Naive thymus-derived CD4-positive, alpha-beta T cell (primary cell): ENCODE measurements at regions not wholly inside any gene's neighbourhood (a gene's known extent, or its start where the extent isn't known, plus 50 kb on each side); places are given as distances from the start of the nearest gene placed in this dataset.
"Not testable (repeated sequence)": the region's sequence is repeated elsewhere in the genome, so short reads cannot be mapped to it uniquely, and the experiment has no call there.

ENCODE experiments used
- ATAC-seq: fragments of 150-1000 bp; cut with Tn5 transposase; 2 replicates; pipeline ENCODE4 v1.10.0; 2021; ENCODE audit warnings: mild to moderate bottlenecking, moderate library complexity
- CTCF ChIA-PET: fragments of 350-600 bp; sonication (Branson Sonifier 250); formaldehyde crosslinking; loops from one replicate; lab custom pipeline; 2021; ENCODE audit warnings: antibody characterized with exemption; lab: Charles Lee
- POLR2A ChIA-PET: fragments of 350-600 bp; sonication (Branson Sonifier 250); formaldehyde crosslinking; loops from one replicate; lab custom pipeline; 2021; ENCODE audit warnings: antibody characterized with exemption, inconsistent platforms; lab: Charles Lee
- DNase-seq, 9 donors: peaks; one replicate each; pipeline versions ENCODE4 v3.0.0 to v3.0.0-alpha.2; 2020 to 2022; ENCODE audit warnings: mixed read lengths in 1 of 9
- H3K27ac ChIP-seq: one replicate; pipeline ENCODE4 v1.7.0; 2013; ENCODE audit warnings: mild to moderate bottlenecking, low read depth, low read length, moderate library complexity
- H3K27me3 ChIP-seq, 2 donors: one replicate each; pipeline ENCODE4 v1.7.0; 2013; ENCODE audit warnings: low read length in 2 of 2, mild to moderate bottlenecking in 2 of 2, moderate library complexity in 2 of 2; ENCODE audit not compliant: control insufficient read depth in 2 of 2, insufficient read depth in 2 of 2
- H3K36me3 ChIP-seq, 3 experiments: 1 replicate in 2 of 3; 2 replicates in 1 of 3; pipeline ENCODE4 v1.7.0; 2013; ENCODE audit warnings: low read length in 3 of 3, mild to moderate bottlenecking in 3 of 3, moderate library complexity in 1 of 3; ENCODE audit not compliant: insufficient read depth in 3 of 3, control insufficient read depth in 2 of 3
- H3K4me1 ChIP-seq, 2 donors: one replicate each; pipeline ENCODE4 v1.7.0; 2013; ENCODE audit warnings: low read length in 2 of 2, mild to moderate bottlenecking in 2 of 2, moderate library complexity in 1 of 2; ENCODE audit not compliant: control insufficient read depth in 2 of 2, insufficient read depth in 2 of 2
- H3K4me3 ChIP-seq: 2 replicates; pipeline ENCODE4 v1.7.0; 2013; ENCODE audit warnings: mild to moderate bottlenecking, low read length
- H3K9me3 ChIP-seq, 3 experiments: 1 replicate in 2 of 3; 2 replicates in 1 of 3; pipeline ENCODE4 v1.7.0; 2013; ENCODE audit warnings: low read length in 3 of 3; ENCODE audit not compliant: control insufficient read depth in 2 of 3
- H3K27ac Mint-ChIP-seq, 9 donors: one replicate each; pipeline ENCODE4 v1.8.0; 2020 to 2022; ENCODE audit warnings: mixed read lengths in 9 of 9, mild to moderate bottlenecking in 8 of 9, moderate library complexity in 5 of 9, inconsistent platforms in 2 of 9
- H3K27me3 Mint-ChIP-seq, 5 donors: one replicate each; pipeline ENCODE4 v1.8.0; 2021 to 2022; ENCODE audit warnings: mixed read lengths in 5 of 5, mild to moderate bottlenecking in 1 of 5
- H3K36me3 Mint-ChIP-seq, 5 donors: one replicate each; pipeline ENCODE4 v1.8.0; 2020 to 2022; ENCODE audit warnings: mixed read lengths in 5 of 5, mild to moderate bottlenecking in 3 of 5, inconsistent platforms in 1 of 5
- H3K4me1 Mint-ChIP-seq, 7 donors: one replicate each; pipeline ENCODE4 v1.8.0; 2020 to 2022; ENCODE audit warnings: mixed read lengths in 7 of 7, mild to moderate bottlenecking in 3 of 7, inconsistent platforms in 1 of 7
- H3K4me3 Mint-ChIP-seq, 10 donors: one replicate each; pipeline ENCODE4 v1.8.0; 2020 to 2022; ENCODE audit warnings: mild to moderate bottlenecking in 10 of 10, mixed read lengths in 10 of 10, moderate library complexity in 6 of 10, inconsistent platforms in 2 of 10
- H3K9me3 Mint-ChIP-seq, 11 donors: one replicate each; pipeline ENCODE4 v1.8.0; 2020 to 2022; ENCODE audit warnings: mixed read lengths in 11 of 11, mild to moderate bottlenecking in 4 of 11, inconsistent platforms in 1 of 11, moderate library complexity in 1 of 11
- intact Hi-C, 2 donors: fragments of 100-400 bp; cut with micrococcal nuclease; formaldehyde crosslinking; loops; one replicate each; pipeline ENCODE4 v1.15.1; 2023

GRCh38 chr17:6254036-6254435 lies 180.9 kb downstream of the AIPL1 start:
- Histone ChIP-seq H3K27me3 (peaks cover 0 to 3% of the 10 kb centered on the region in 2 donors), H3K4me1 (no peaks in the 10 kb centered on the region), H3K27ac (no peak overlapping the region), H3K9me3 (no peaks in the 10 kb centered on the region), H3K4me3 (no peak overlapping the region), H3K36me3 (no peaks in the 10 kb centered on the region)
- ChIA-PET CTCF (no interaction called here), POLR2A (no interaction called here)
- peaks cover 9 to 51% (median 34%) of the 10 kb centered on the region in 5 donors for H3K27me3 Mint-ChIP-seq
- no peak overlapping the region for H3K4me3 Mint-ChIP-seq
- no peak overlapping the region for H3K27ac Mint-ChIP-seq
- peaks cover 0 to 2% (median 0%) of the 10 kb centered on the region in 7 donors for H3K4me1 Mint-ChIP-seq
- intact Hi-C loops = no loop called here
- DNase-seq (no peak), ATAC-seq (no peak)
- H3K9me3 Mint-ChIP-seq = peaks cover 0 to 3% (median 0%) of the 10 kb centered on the region in 11 donors
- no peaks in the 10 kb centered on the region for H3K36me3 Mint-ChIP-seq

DNA sequence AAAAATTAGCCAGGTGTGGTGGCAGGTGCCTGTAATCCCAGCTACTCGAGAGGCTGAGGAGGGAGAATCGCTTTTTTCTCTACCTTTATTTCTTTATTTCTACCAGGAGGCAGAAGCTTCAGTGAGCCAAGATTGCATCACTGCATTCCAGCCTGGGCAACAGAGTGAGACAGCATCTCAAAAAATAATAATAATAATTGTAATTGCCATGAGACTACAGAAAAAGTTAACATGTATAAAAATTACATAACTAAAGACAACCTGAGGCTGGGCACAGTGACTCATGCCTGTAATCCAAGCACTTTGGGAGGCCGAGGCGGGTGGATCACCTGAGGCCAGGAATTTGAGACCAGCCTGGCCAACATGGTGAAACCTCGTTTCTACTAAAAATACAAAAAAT lies 181.5 kb downstream of the WSCD1 start:
- H3K9me3 ChIP-seq, H3K27ac Mint-ChIP-seq, intact Hi-C loops, H3K4me3 ChIP-seq, H3K4me1 Mint-ChIP-seq, CTCF ChIA-PET, DNase-seq, H3K36me3 ChIP-seq, H3K9me3 Mint-ChIP-seq, H3K27me3 ChIP-seq, H3K4me3 Mint-ChIP-seq, H3K4me1 ChIP-seq, ATAC-seq, H3K27ac ChIP-seq, H3K36me3 Mint-ChIP-seq, POLR2A ChIA-PET: not testable (repeated sequence)
- H3K27me3 Mint-ChIP-seq = peaks cover 0 to 46% (median 18%) of the 10 kb centered on the region in 5 donors

GRCh38 chr17:6249732-6250131 lies 179.6 kb downstream of the WSCD1 start:
- intact Hi-C loops = no loop called here
- no peak for DNase-seq
- no peak for ATAC-seq
- Mint-ChIP-seq H3K4me1 (no peaks in the 10 kb centered on the region), H3K27me3 (peaks cover 0 to 35% (median 10%) of the 10 kb centered on the region in 5 donors), H3K36me3 (no peaks in the 10 kb centered on the region), H3K27ac (no peak overlapping the region), H3K9me3 (peaks cover 0 to 3% (median 0%) of the 10 kb centered on the region in 11 donors), H3K4me3 (no peak overlapping the region)
- H3K9me3 ChIP-seq = no peaks in the 10 kb centered on the region
- no peak overlapping the region for H3K4me3 ChIP-seq
- H3K4me1 ChIP-seq = no peaks in the 10 kb centered on the region
- H3K27me3 ChIP-seq = no peaks in the 10 kb centered on the region
- H3K36me3 ChIP-seq = no peaks in the 10 kb centered on the region
- ChIA-PET POLR2A (no interaction called here), CTCF (no interaction called here)
- no peak overlapping the region for H3K27ac ChIP-seq

GRCh38 chr17:6248061-6248460 lies 177.9 kb downstream of the WSCD1 start:
- Histone ChIP-seq H3K4me3 (no peak overlapping the region), H3K9me3 (no peaks in the 10 kb centered on the region), H3K27me3 (no peaks in the 10 kb centered on the region), H3K4me1 (no peaks in the 10 kb centered on the region), H3K27ac (no peak overlapping the region), H3K36me3 (no peaks in the 10 kb centered on the region)
- ChIA-PET POLR2A (no interaction called here), CTCF (no interaction called here)
- no peaks in the 10 kb centered on the region for H3K4me1 Mint-ChIP-seq
- H3K36me3 Mint-ChIP-seq = no peaks in the 10 kb centered on the region
- DNase-seq = no peak
- intact Hi-C loops = no loop called here
- H3K27me3 Mint-ChIP-seq = peaks cover 0 to 43% (median 18%) of the 10 kb centered on the region in 5 donors
- H3K4me3 Mint-ChIP-seq = no peak overlapping the region
- ATAC-seq = no peak
- H3K9me3 Mint-ChIP-seq = peaks cover 0 to 3% (median 0%) of the 10 kb centered on the region in 11 donors
- no peak overlapping the region for H3K27ac Mint-ChIP-seq

DNA sequence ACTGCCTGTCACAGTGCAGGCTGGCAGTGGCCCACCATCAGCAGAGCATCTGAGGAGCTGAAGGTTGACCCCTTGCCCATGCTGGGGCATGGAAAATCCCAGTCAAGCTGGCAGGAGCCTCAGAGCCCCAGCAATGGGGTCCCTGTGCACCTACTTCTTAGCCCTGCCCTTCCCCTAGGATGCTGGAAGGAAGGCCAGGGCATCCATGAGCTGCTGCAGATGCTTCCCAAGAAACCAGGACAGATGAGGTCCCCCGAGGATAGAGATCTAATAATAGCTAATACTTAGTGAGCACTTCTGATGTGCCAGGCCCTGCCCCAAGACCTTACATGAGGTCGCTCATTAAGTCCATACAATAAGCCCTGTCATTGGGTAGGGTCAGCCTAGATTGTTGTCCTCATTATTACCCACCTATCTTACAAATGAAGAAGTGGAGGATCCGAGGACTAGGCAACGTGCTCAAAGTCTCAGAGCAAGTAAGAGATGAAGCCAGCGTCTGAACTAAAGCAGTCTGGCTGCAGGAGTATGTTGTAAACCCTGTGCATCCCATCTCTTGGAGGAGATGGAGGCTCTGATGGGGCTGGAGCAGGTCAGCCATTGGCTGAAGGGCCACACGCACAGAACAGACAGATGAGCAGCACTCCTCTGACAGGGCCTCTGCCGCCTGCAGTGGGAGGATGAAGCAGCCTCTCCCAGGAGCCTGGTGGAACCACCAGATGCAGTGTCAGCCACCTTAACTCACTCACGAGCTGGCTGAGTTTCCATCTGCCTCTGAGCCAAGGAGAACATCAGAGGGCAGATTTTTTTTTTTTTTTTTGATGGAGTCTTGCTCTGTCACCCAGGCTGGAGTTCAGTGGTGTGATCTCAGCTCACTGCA lies 175.4 kb downstream of the WSCD1 start:
- ATAC-seq (no peak), DNase-seq (no peak)
- CTCF ChIA-PET = no interaction called here
- H3K4me1 Mint-ChIP-seq = no peaks in the 10 kb centered on the region
- no peak overlapping the region for H3K27ac ChIP-seq
- peaks cover 0 to 3% (median 0%) of the 10 kb centered on the region in 11 donors for H3K9me3 Mint-ChIP-seq
- H3K27ac Mint-ChIP-seq = no peak overlapping the region
- H3K36me3 ChIP-seq = no peaks in the 10 kb centered on the region
- no peaks in the 10 kb centered on the region for H3K9me3 ChIP-seq
- H3K27me3 Mint-ChIP-seq = peaks cover 0 to 45% (median 28%) of the 10 kb centered on the region in 5 donors
- H3K27me3 ChIP-seq = no peaks in the 10 kb centered on the region
- no peaks in the 10 kb centered on the region for H3K4me1 ChIP-seq
- POLR2A ChIA-PET = no interaction called here
- intact Hi-C loops = no loop called here
- no peak overlapping the region for H3K4me3 ChIP-seq
- H3K36me3 Mint-ChIP-seq = no peaks in the 10 kb centered on the region
- H3K4me3 Mint-ChIP-seq = no peak overlapping the region

DNA sequence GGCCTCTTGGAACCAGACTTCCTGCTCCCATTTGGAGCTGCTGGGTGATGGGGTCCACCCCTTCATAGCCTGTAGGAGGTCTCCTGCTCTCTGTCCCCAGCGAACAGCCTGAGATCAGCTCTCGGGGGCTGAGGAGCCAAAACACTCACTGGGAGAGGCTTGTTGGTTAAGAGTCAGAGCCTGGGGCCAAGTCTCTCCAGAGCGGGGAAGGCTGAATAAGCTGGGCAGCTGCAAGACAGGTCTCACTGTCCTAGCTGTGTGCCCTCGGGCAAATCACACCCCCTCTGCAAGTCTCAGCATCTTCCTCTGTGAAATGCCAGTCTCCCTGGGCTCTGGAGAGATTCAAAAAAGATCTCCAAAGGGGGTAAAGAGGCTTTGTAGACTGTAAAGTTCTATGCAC lies 174.6 kb downstream of the WSCD1 start:
- H3K27ac Mint-ChIP-seq = no peak overlapping the region
- Histone ChIP-seq H3K4me1 (no peaks in the 10 kb centered on the region), H3K27me3 (no peaks in the 10 kb centered on the region), H3K27ac (no peak overlapping the region), H3K9me3 (no peaks in the 10 kb centered on the region), H3K36me3 (no peaks in the 10 kb centered on the region), H3K4me3 (no peak overlapping the region)
- peaks cover 0 to 48% (median 35%) of the 10 kb centered on the region in 5 donors for H3K27me3 Mint-ChIP-seq
- H3K36me3 Mint-ChIP-seq = no peaks in the 10 kb centered on the region
- intact Hi-C loops = no loop called here
- H3K4me3 Mint-ChIP-seq = no peak overlapping the region
- no peak for DNase-seq
- POLR2A ChIA-PET = no interaction called here
- peaks cover 0 to 3% (median 0%) of the 10 kb centered on the region in 11 donors for H3K9me3 Mint-ChIP-seq
- no peaks in the 10 kb centered on the region for H3K4me1 Mint-ChIP-seq
- ATAC-seq = no peak
- CTCF ChIA-PET = no interaction called here

DNA sequence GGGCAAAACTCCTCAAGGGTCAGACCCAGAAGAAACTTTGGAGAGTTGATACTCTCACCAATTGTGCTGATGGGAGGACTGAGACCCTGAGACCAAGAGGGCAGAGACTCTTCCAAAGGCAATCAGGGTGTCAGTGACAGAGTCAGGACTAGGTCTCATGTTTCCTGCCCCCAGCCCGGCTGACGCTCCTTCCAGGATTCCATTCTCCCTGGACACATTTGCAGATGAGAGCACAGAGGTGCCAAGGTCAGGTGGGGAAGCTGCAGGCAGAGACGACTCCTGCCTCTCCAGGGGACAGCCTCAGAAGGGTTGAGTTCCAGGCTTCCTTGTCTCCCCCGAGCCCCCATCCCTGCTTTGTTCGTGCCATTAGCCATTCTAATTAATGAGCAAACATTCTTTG lies 174.1 kb downstream of the WSCD1 start:
- Mint-ChIP-seq H3K36me3 (no peaks in the 10 kb centered on the region), H3K4me3 (no peak overlapping the region), H3K27me3 (peaks cover 0 to 53% (median 33%) of the 10 kb centered on the region in 5 donors), H3K9me3 (peaks cover 0 to 3% (median 0%) of the 10 kb centered on the region in 11 donors), H3K27ac (no peak overlapping the region), H3K4me1 (no peaks in the 10 kb centered on the region)
- CTCF ChIA-PET = no interaction called here
- intact Hi-C loops = no loop called here
- H3K36me3 ChIP-seq = no peaks in the 10 kb centered on the region
- DNase-seq (no peak), ATAC-seq (no peak)
- POLR2A ChIA-PET = no interaction called here
- no peaks in the 10 kb centered on the region for H3K27me3 ChIP-seq
- H3K9me3 ChIP-seq = no peaks in the 10 kb centered on the region
- no peaks in the 10 kb centered on the region for H3K4me1 ChIP-seq
- no peak overlapping the region for H3K4me3 ChIP-seq
- H3K27ac ChIP-seq = no peak overlapping the region
